MM.1S (cell line): ENCODE measurements at regions not wholly inside any gene's neighbourhood (a gene's known extent, or its start where the extent isn't known, plus 50 kb on each side); places are given as distances from the start of the nearest gene placed in this dataset.

Experiments used
- DNase-seq: peaks from one replicate; pipeline ENCODE4 v3.0.0-alpha.2; 2015
- H2AFZ ChIP-seq: fragments of 300-600 bp; sonication (generic); 2 replicates; pipeline ENCODE4 v1.6.0; 2016; ENCODE audit warnings: antibody characterized with exemption, low read length
- H3F3A ChIP-seq: fragments of 300-600 bp; sonication (generic); 2 replicates; pipeline ENCODE4 v1.6.1; 2016; ENCODE audit warnings: mild to moderate bottlenecking, antibody characterized with exemption, low read length, moderate library complexity, mixed read lengths; ENCODE audit not compliant: insufficient read depth
- H3K27ac ChIP-seq: fragments of 300-600 bp; sonication (generic); 2 replicates; pipeline ENCODE4 v1.5.1; 2016; ENCODE audit warnings: mild to moderate bottlenecking, low read length
- H3K27me3 ChIP-seq: fragments of 300-600 bp; sonication (generic); replicated peaks from 2 replicates; pipeline ENCODE4 v1.6.0; 2016; ENCODE audit warnings: low read length; ENCODE audit not compliant: insufficient read depth
- H3K36me3 ChIP-seq: fragments of 300-600 bp; sonication (generic); replicated peaks from 2 replicates; pipeline ENCODE4 v1.6.1; 2016; ENCODE audit warnings: mild to moderate bottlenecking, low read length, mixed read lengths; ENCODE audit not compliant: insufficient read depth
- H3K4me1 ChIP-seq: fragments of 300-600 bp; sonication (generic); 2 replicates; pipeline ENCODE4 v1.6.1; 2016; ENCODE audit warnings: low read length, mixed read lengths
- H3K4me2 ChIP-seq: fragments of 300-600 bp; sonication (generic); 2 replicates; pipeline ENCODE4 v1.6.0; 2016; ENCODE audit warnings: low read depth, low read length
- H3K4me3 ChIP-seq: fragments of 300-600 bp; sonication (generic); 2 replicates; pipeline ENCODE4 v1.5.1; 2016; ENCODE audit warnings: low read length, mixed read lengths
- H3K79me2 ChIP-seq: fragments of 300-600 bp; sonication (generic); 2 replicates; pipeline ENCODE4 v1.6.1; 2016; ENCODE audit warnings: mixed run types, low read length, mixed read lengths
- H3K9ac ChIP-seq: fragments of 300-600 bp; sonication (generic); 2 replicates; pipeline ENCODE4 v1.6.1; 2016; ENCODE audit warnings: low read length, mixed read lengths
- H3K9me2 ChIP-seq: fragments of 300-600 bp; sonication (generic); replicated peaks from 2 replicates; pipeline ENCODE4 v1.6.1; 2016; ENCODE audit warnings: mild to moderate bottlenecking, low read length, mixed read lengths; ENCODE audit not compliant: insufficient read depth
- H3K9me3 ChIP-seq: fragments of 300-600 bp; sonication (generic); replicated peaks from 2 replicates; pipeline ENCODE4 v1.6.1; 2016; ENCODE audit warnings: mild to moderate bottlenecking, low read length, mixed read lengths; ENCODE audit not compliant: insufficient read depth
- H4K20me1 ChIP-seq: fragments of 300-600 bp; sonication (generic); 2 replicates; pipeline ENCODE4 v1.6.1; 2016; ENCODE audit warnings: mild to moderate bottlenecking, low read length, moderate library complexity, mixed read lengths; ENCODE audit not compliant: insufficient read depth
- EZH2 ChIP-seq: fragments of 300-600 bp; sonication (generic); optimal IDR thresholded peaks from 2 replicates; pipeline ENCODE3; 2017; ENCODE audit warnings: low read depth, mild to moderate bottlenecking, antibody characterized with exemption, low read length, mixed read lengths
- EZH2phosphoT487 ChIP-seq: fragments of 300-600 bp; sonication (generic); IDR thresholded peaks from 2 replicates; pipeline ENCODE4 v1.6.1; 2018; ENCODE audit warnings: antibody characterized with exemption, low read length
- TF ChIP-seq, protein P1 (sequence below): fragments of 300-600 bp; sonication (generic); IDR thresholded peaks from 2 replicates; pipeline ENCODE4 v1.5.1; 2016; ENCODE audit warnings: antibody characterized with exemption, low read length, mixed read lengths

- H3K4me1 ChIP-seq: no peaks in the 10 kb centered on the region
- TF ChIP-seq EZH2: no peak
- TF ChIP-seq, protein P1, sequence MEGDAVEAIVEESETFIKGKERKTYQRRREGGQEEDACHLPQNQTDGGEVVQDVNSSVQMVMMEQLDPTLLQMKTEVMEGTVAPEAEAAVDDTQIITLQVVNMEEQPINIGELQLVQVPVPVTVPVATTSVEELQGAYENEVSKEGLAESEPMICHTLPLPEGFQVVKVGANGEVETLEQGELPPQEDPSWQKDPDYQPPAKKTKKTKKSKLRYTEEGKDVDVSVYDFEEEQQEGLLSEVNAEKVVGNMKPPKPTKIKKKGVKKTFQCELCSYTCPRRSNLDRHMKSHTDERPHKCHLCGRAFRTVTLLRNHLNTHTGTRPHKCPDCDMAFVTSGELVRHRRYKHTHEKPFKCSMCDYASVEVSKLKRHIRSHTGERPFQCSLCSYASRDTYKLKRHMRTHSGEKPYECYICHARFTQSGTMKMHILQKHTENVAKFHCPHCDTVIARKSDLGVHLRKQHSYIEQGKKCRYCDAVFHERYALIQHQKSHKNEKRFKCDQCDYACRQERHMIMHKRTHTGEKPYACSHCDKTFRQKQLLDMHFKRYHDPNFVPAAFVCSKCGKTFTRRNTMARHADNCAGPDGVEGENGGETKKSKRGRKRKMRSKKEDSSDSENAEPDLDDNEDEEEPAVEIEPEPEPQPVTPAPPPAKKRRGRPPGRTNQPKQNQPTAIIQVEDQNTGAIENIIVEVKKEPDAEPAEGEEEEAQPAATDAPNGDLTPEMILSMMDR: no peak
- TF ChIP-seq EZH2phosphoT487: no peak
- no peaks in the 10 kb centered on the region for H3K27me3 ChIP-seq
- no peak overlapping the region for H3K9ac ChIP-seq
- no peaks in the 10 kb centered on the region for H4K20me1 ChIP-seq
- no peaks in the 10 kb centered on the region for H3K9me2 ChIP-seq
- H3F3A ChIP-seq: no peaks in the 10 kb centered on the region
- no peak overlapping the region for H3K4me2 ChIP-seq
- H3K4me3 ChIP-seq: no peak overlapping the region
- H3K27ac ChIP-seq: no peak overlapping the region
- DNase-seq: no peak
- H3K36me3 ChIP-seq: no peaks in the 10 kb centered on the region
- H3K9me3 ChIP-seq: no peaks in the 10 kb centered on the region
- H2AFZ ChIP-seq: no peak overlapping the region
- H3K79me2 ChIP-seq: no peaks in the 10 kb centered on the region
Observed at GRCh38 chr1:170461762-170462384, 70.1 kb upstream of the GORAB start.

DNA sequence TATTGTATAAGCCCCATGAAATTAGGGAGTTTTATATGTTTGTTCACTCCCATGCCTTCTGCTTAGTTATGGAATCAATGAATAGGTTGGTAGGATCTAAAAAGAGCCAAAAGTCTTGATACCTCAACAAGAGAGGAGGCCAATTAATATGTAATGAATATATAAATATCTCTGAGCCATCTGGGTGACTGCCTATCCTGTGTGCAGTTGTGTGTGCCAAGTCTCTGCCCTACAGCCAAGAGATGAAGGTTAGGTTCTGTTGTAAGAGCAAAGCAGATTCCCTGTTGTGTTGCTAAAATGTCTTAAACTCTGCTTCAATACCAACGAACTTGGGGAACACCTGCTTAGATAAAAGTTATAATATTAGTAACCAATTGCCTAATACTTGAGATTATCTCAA is 61.8 kb upstream of the GORAB start:
- no peak for DNase-seq
- Histone ChIP-seq H3K9me2 (no peaks in the 10 kb centered on the region), H3K4me1 (no peaks in the 10 kb centered on the region), H3K4me3 (no peak overlapping the region), H3K27ac (no peak overlapping the region), H3K9me3 (no peaks in the 10 kb centered on the region), H3K27me3 (no peaks in the 10 kb centered on the region), H3K9ac (no peak overlapping the region), H3K36me3 (no peaks in the 10 kb centered on the region), H3K79me2 (no peaks in the 10 kb centered on the region), H4K20me1 (no peaks in the 10 kb centered on the region), H3K4me2 (no peak overlapping the region), H3F3A (no peaks in the 10 kb centered on the region), H2AFZ (no peak overlapping the region)
- no peak for TF ChIP-seq EZH2
- no peak for TF ChIP-seq EZH2phosphoT487
- TF ChIP-seq, protein P1: no peak

- DNase-seq: no peak
- H3F3A ChIP-seq: no peaks in the 10 kb centered on the region
- no peaks in the 10 kb centered on the region for H4K20me1 ChIP-seq
- H3K4me2 ChIP-seq: no peak overlapping the region
- no peak overlapping the region for H3K4me3 ChIP-seq
- H3K27ac ChIP-seq: no peak overlapping the region
- H3K9me3 ChIP-seq: no peaks in the 10 kb centered on the region
- H3K79me2 ChIP-seq: no peaks in the 10 kb centered on the region
- H3K9ac ChIP-seq: no peak overlapping the region
- no peaks in the 10 kb centered on the region for H3K9me2 ChIP-seq
- TF ChIP-seq, protein P1: no peak
- TF ChIP-seq EZH2 (no peak), EZH2phosphoT487 (no peak)
- no peaks in the 10 kb centered on the region for H3K36me3 ChIP-seq
- H3K4me1 ChIP-seq: no peaks in the 10 kb centered on the region
- no peak overlapping the region for H2AFZ ChIP-seq
- no peaks in the 10 kb centered on the region for H3K27me3 ChIP-seq
Observed at GRCh38 chr1:170471398-170472053, 60.4 kb upstream of the GORAB start.
